ENCODE measurements at regions not wholly inside any gene's neighbourhood (a gene's known extent, or its start where the extent isn't known, plus 50 kb on each side); places are given as distances from the start of the nearest gene placed in this dataset.

- DNase-seq (ENCODE audit: low read depth in 2 of 2) = no peak
Measured at GRCh38 chr21:14722841-14723483, 176.8 kb upstream of the SAMSN1 start.

DNA sequence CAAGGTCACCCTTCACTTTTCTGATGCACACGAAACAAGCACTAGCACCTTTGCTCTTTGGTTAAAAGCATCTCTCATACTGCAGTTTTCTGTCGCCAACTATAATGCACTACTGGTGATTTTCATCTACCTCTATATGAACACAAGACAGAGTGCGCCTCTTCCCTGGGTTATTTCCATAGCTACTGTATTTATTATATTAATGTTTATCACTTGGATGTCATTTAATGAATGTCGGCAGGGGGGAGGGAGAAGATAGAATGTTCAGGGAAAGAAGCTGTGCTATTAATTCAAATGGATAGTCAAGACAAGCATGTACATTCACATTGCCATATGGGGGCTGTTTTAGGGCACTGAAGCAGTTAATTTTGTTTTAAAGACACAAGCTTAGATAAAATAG, 174.1 kb upstream of the SAMSN1 start:
- no peak for DNase-seq (ENCODE audit: low read depth in 2 of 2)

DNA sequence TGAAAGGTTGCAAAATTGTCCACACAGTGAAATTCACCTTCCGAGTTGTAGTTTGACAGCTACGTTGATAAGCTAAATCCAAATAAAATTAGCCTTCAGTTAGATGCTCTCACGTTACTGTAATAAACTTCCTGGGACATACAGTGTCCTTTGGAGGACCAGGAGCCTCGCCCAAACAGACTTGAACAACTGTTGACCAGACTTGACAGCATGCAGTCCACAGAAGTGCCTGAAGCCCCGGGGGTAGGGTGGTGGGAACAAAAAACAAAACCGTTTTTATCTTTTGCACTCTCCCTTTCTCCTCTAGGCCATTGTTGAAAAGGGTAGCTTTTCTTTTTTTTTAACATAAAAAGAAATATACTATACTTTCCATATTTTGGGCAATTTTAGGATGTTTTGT, 172.8 kb upstream of the SAMSN1 start:
- DNase-seq (ENCODE audit: low read depth in 2 of 2) = no peak

GRCh38 chr21:14716761-14717396, 170.8 kb upstream of the SAMSN1 start:
- DNase-seq (ENCODE audit: low read depth in 2 of 2) = no peak

GRCh38 chr21:14713109-14713508, 167.0 kb upstream of the SAMSN1 start:
- DNase-seq (ENCODE audit: low read depth in 2 of 2) = no peak

- DNase-seq (ENCODE audit: low read depth in 2 of 2) = no peak
Measured at GRCh38 chr21:14712121-14712715, 166.1 kb upstream of the SAMSN1 start.

- DNase-seq (ENCODE audit: low read depth in 2 of 2) = no peak
Measured at GRCh38 chr21:14711287-14711686, 165.2 kb upstream of the SAMSN1 start.

GRCh38 chr21:14707511-14708020, 161.5 kb upstream of the SAMSN1 start:
- DNase-seq (ENCODE audit: low read depth in 2 of 2) = no peak

DNA sequence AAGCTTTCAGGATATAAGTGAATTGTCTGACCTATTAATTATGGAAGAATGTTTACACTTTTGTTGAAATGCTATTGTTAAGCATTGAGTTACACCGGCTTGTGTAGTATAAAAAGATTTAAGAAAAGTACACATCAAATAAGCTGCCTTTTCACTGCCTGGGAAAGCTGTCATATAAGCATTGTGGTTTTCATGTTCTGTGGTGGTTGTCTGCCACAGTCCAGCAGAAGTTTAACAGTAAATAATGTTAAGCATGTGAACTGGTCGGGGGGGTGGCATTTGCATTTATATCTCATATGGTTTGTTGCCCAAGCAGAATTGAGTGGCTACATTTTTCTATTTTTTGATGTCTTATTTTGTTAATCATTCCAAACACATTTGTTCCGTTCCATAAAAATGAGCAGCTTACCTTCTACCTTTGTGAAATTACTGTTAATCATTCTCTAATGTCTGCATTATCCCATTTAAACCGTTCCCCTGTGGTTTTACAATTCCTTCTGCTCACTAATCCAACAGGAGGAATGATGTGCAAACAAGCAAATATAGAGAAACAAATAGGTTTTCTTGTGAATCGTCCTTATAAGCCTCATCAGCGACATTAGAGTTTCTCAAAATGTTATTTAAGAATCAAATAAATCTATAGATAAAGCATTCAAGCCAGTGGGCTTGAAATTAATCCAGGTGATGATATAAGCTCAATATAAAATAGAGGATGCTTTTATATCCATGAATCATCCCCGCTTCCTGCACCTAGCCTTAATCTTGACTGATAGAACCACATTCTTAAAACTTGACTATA, 160.8 kb upstream of the SAMSN1 start:
- no peak for DNase-seq (ENCODE audit: low read depth in 2 of 2)

DNA sequence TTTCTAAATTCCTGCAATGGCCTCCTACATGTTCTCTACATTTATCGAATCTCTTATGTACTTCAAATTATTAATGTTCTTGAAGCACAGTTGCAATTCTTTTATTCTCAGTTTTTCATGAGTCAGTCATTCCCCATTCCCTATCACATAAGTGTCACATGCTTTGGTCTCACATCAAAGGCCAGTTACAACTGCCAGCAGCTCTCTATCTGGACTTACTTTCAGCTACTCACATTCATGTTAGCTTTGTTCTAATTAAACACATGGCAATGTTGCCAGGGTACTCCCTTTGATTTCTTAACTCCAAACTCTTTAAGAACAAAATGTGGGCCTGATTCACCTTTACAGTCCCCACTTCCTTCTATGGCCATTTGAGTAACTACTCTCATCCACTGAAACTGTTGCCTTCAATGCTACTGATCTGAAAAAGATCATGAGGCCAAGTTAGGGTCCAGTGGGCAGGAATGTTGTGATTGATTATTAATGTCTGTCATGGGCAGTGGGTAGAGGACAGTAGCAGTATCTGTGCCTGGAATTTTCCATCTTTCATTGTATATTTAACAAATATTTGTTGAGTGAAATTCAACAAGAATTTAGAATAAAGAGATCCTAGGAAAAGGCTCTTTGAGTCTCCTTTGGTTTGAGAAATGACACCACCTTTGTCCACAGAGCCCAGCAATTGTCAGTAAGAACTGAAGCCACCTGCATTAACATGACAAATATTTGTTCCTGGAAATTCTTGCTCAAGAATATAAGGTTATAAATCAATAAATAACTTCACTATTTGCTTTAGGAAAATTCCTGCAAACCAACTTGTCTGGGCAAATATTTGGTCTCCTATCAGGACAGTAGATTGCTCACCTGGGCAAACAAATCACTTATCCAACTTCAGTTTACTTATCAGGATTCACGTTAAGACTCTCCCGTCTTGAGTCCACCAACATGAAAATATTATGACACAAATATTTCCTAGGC, 153.6 kb upstream of the SAMSN1 start:
- DNase-seq (ENCODE audit: low read depth in 2 of 2) = no peak

- no peak for DNase-seq (ENCODE audit: low read depth in 2 of 2)
Measured at GRCh38 chr21:14697769-14698168, 151.7 kb upstream of the SAMSN1 start.

DNA sequence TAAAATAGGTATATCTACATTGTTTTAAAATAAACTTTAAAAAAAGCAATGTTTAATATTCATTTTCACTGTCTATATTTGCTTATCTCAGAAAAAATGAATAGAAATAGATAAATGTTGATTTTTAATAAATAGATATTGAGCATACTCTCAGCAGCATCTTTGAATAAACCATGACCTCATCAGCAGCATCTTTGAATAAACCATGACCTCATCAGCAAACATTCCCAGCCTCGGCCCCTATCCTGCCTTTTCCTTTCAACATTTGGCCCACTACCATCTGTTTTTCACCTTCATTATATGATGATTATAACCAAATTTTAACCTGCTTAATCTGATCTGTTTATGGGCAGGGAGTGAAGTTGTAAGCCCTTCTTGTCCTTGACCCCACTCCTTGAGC, 148.7 kb upstream of the SAMSN1 start:
- DNase-seq (ENCODE audit: low read depth in 2 of 2) = no peak

DNA sequence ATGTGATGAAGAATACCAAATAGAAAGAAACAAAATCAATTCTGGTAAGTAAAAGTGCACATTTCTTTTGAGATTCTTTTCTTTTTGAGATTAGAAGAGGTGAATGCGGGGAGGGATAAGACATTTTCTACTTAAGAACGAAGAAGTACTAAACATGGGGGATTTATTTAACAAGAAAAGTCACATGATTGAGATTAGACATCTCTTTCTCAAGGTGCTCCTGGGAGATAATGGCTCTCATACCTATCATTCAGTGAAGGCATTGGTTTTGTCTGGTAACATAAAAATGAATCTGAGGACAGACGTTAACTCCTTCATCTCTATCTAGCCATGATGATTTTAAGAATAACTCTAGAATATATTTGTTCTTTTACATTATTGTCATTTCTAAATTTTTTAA, 147.9 kb upstream of the SAMSN1 start:
- no peak for DNase-seq (ENCODE audit: low read depth in 2 of 2)

DNA sequence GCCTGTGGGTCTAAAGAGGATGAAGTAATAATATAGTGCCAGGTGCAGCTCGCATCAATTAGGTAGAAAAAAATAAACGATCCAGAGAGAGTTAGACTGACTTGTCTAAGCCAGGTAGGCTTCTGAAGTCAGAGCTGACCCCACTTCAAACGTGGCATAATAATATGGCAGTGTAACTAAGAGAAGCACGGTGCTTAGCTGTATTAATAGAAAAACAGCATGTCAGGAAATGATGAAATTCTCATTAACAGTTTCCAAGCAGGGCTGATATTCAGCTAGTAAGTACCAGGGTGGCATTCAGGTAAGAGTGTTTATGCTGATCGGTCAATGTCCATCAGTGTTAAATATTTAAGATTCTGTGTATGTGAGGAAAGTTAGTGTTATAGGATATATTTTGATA, 145.8 kb upstream of the SAMSN1 start:
- no peak for DNase-seq (ENCODE audit: low read depth in 2 of 2)

DNA sequence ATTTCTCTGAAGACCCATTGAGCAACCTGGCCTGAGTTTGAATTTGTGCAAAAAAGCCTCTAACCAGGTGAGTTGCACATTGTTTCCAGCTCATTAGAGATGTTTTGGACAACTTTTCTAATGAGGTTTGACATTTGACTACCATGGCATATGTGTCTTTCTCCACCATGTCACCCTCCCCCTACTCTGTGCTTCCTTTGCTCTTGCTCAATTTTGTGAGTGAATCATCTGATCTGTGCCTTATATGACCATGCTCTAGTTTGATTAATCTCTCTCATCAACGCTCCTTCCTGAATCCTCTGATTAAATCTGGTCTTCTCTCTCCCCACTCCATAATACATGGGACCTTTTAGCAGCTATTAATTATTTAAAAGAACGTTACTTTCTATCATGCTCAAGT, 144.8 kb upstream of the SAMSN1 start:
- DNase-seq (ENCODE audit: low read depth in 2 of 2) = no peak

DNA sequence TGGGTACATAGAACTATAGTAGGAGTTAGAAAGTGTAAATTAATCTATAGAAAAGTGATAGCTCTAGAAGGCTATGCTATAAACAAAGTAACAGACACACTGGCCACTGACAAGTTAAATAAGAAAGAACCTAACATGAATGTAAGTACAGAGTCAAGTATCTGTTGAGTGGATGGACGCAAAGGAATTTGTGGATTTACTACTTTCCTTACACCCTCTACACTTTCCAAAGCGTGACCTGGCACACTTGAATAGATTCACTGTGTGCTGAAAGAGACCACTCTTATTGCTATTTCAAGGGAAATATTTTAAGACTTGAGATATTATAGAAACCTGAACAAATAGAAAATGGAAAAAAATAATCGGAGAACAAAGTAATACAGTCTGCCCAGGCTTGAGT, 142.8 kb upstream of the SAMSN1 start:
- no peak for DNase-seq (ENCODE audit: low read depth in 2 of 2)

DNA sequence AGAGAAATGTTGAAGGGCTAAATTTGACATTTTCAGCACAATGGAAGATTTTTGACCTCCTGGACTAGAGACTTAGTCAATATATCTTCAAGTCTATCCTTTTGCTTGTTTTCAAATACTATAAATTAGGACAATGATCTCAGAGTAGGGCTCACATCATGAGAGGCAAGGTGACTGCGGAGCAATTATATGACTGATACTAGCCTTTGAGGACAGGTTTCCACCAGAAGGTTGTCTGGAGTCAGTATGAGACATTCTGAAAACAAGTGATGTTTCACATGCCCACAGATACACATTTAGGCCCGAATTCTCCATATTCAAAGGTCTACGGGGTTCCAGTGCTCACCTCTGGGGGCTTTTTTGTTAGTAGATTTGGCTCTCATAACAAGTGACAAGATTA, 142.3 kb upstream of the SAMSN1 start:
- DNase-seq (ENCODE audit: low read depth in 2 of 2) = no peak

- no peak for DNase-seq (ENCODE audit: low read depth in 2 of 2)
Measured at GRCh38 chr21:14687268-14687625, 141.1 kb upstream of the SAMSN1 start.

GRCh38 chr21:14686466-14687267, 140.6 kb upstream of the SAMSN1 start:
- DNase-seq (ENCODE audit: low read depth in 2 of 2) = no peak

GRCh38 chr21:14685568-14685967, 139.5 kb upstream of the SAMSN1 start:
- DNase-seq (ENCODE audit: low read depth in 2 of 2) = no peak

GRCh38 chr21:14684071-14684470, 138.0 kb upstream of the SAMSN1 start:
- no peak for DNase-seq (ENCODE audit: low read depth in 2 of 2)
